ENCODE measurements at regions not wholly inside any gene's neighbourhood (a gene's known extent, or its start where the extent isn't known, plus 50 kb on each side); places are given as distances from the start of the nearest gene placed in this dataset.

DNA sequence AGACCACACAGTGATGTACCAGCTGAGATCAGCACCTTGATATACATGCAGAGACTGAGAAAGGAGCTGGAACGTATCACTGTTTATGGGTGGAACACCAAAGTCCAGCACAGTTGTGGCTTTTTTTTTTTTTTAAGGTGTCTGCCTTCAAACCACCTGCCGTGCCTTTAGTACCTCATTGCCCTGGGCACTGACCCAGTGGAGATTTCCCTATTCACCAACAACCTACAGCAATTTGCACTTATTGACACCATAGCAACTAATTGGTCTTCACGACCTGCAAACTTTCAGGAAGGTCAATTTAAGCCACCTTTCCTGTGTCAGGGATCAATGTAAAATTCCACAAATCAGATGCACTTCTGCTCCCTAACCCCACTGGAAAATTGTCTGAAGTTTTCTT is 181.6 kb upstream of the ADGRL2 start:
- TF ChIP-seq, protein P1, sequence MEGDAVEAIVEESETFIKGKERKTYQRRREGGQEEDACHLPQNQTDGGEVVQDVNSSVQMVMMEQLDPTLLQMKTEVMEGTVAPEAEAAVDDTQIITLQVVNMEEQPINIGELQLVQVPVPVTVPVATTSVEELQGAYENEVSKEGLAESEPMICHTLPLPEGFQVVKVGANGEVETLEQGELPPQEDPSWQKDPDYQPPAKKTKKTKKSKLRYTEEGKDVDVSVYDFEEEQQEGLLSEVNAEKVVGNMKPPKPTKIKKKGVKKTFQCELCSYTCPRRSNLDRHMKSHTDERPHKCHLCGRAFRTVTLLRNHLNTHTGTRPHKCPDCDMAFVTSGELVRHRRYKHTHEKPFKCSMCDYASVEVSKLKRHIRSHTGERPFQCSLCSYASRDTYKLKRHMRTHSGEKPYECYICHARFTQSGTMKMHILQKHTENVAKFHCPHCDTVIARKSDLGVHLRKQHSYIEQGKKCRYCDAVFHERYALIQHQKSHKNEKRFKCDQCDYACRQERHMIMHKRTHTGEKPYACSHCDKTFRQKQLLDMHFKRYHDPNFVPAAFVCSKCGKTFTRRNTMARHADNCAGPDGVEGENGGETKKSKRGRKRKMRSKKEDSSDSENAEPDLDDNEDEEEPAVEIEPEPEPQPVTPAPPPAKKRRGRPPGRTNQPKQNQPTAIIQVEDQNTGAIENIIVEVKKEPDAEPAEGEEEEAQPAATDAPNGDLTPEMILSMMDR (IDR thresholded peaks at IDR 0.05) = no peak
- no peak for TF ChIP-seq POLR2AphosphoS5 (IDR thresholded peaks at IDR 0.05)
